CD14-positive monocyte (primary cell): ENCODE measurements at regions not wholly inside any gene's neighbourhood (a gene's known extent, or its start where the extent isn't known, plus 50 kb on each side); places are given as distances from the start of the nearest gene placed in this dataset.

Experiments
- DNase-seq, 3 donors: peaks; one replicate each; pipeline ENCODE4 v3.0.0-alpha.2; 2011 to 2022
- H2AFZ ChIP-seq: 2 replicates; pipeline ENCODE4 v1.6.0; 2012; ENCODE audit warnings: mild to moderate bottlenecking, low read depth, low read length, inconsistent platforms; ENCODE audit not compliant: insufficient read depth, poor library complexity, severe bottlenecking
- H3K27ac ChIP-seq, 2 donors: 1 replicate in 1 of 2; 2 replicates in 1 of 2; pipeline ENCODE4 v1.5.1; 2012 to 2013; ENCODE audit warnings: low read length in 2 of 2, control low read depth in 1 of 2, inconsistent platforms in 1 of 2, low read depth in 1 of 2, mild to moderate bottlenecking in 1 of 2
- H3K27me3 ChIP-seq, 2 donors: one replicate each; pipeline versions ENCODE4 v1.6.0 to v1.6.1; 2011 to 2013; ENCODE audit warnings: low read length in 2 of 2; ENCODE audit not compliant: control insufficient read depth in 2 of 2, insufficient read depth in 2 of 2
- H3K36me3 ChIP-seq, 2 donors: replicated peaks in 1 of 2; 1 replicate in 1 of 2; 2 replicates in 1 of 2; pipeline versions ENCODE4 v1.5.1 to v1.6.1; 2012 to 2013; ENCODE audit warnings: low read length in 2 of 2, control low read depth in 1 of 2, inconsistent platforms in 1 of 2, mild to moderate bottlenecking in 1 of 2; ENCODE audit not compliant: insufficient read depth in 2 of 2, control insufficient read depth in 1 of 2
- H3K4me1 ChIP-seq, 2 donors: 1 replicate in 1 of 2; 2 replicates in 1 of 2; pipeline versions ENCODE4 v1.5.1 to v1.6.1; 2012 to 2013; ENCODE audit warnings: low read length in 2 of 2, control low read depth in 1 of 2, inconsistent platforms in 1 of 2, mild to moderate bottlenecking in 1 of 2, moderate library complexity in 1 of 2; ENCODE audit not compliant: insufficient read depth in 2 of 2, control insufficient read depth in 1 of 2
- H3K4me2 ChIP-seq: replicated peaks from 2 replicates; pipeline ENCODE3; 2012; ENCODE audit warnings: low read length, moderate library complexity, mild to moderate bottlenecking; ENCODE audit not compliant: poor library complexity, severe bottlenecking; ENCODE audit errors: extremely low read depth
- H3K4me3 ChIP-seq, 3 experiments: fragments of 200-600 bp in 1 of 3; sonication (generic) in 1 of 3; replicated peaks in 1 of 3; 1 replicate in 2 of 3; 2 replicates in 1 of 3; pipeline ENCODE4 v1.5.1; 2011 to 2013; ENCODE audit warnings: low read length in 3 of 3, mild to moderate bottlenecking in 3 of 3, control low read depth in 2 of 3, low read depth in 2 of 3, inconsistent platforms in 1 of 3, moderate library complexity in 1 of 3
- H3K79me2 ChIP-seq: 2 replicates; pipeline ENCODE4 v1.6.0; 2012; ENCODE audit warnings: mild to moderate bottlenecking, control low read depth, inconsistent platforms, low read length, moderate library complexity; ENCODE audit not compliant: insufficient read depth
- H3K9ac ChIP-seq: 2 replicates; pipeline ENCODE4 v1.6.0; 2017; ENCODE audit warnings: low read length, mild to moderate bottlenecking; ENCODE audit not compliant: insufficient read depth, poor library complexity, severe bottlenecking
- H3K9me3 ChIP-seq, 2 donors: replicated peaks in 1 of 2; 1 replicate in 1 of 2; 2 replicates in 1 of 2; pipeline versions ENCODE4 v1.5.1 to v1.6.1; 2012 to 2013; ENCODE audit warnings: low read length in 2 of 2, control low read depth in 1 of 2; ENCODE audit not compliant: control insufficient read depth in 1 of 2, insufficient read depth in 1 of 2
- H4K20me1 ChIP-seq: 2 replicates; pipeline ENCODE4 v1.6.0; 2012; ENCODE audit warnings: mild to moderate bottlenecking, low read length, control low read depth, moderate library complexity; ENCODE audit not compliant: insufficient read depth
- H3K27ac Mint-ChIP-seq, 7 donors: one replicate each; pipeline ENCODE4 v1.8.0; 2020; ENCODE audit warnings: mild to moderate bottlenecking in 7 of 7, mixed read lengths in 7 of 7, moderate library complexity in 6 of 7, inconsistent platforms in 2 of 7
- H3K27me3 Mint-ChIP-seq, 3 donors: one replicate each; pipeline ENCODE4 v1.8.0; 2021 to 2022; ENCODE audit warnings: low read depth in 3 of 3, mild to moderate bottlenecking in 3 of 3, mixed read lengths in 3 of 3, moderate library complexity in 3 of 3, inconsistent platforms in 1 of 3
- H3K36me3 Mint-ChIP-seq, 2 donors: one replicate each; pipeline ENCODE4 v1.8.0; 2020; ENCODE audit warnings: mixed read lengths in 2 of 2, inconsistent platforms in 1 of 2, mild to moderate bottlenecking in 1 of 2
- H3K4me1 Mint-ChIP-seq: one replicate; pipeline ENCODE4 v1.8.0; 2020; ENCODE audit warnings: mild to moderate bottlenecking, mixed read lengths
- H3K4me3 Mint-ChIP-seq, 2 donors: one replicate each; pipeline ENCODE4 v1.8.0; 2020; ENCODE audit warnings: mild to moderate bottlenecking in 2 of 2, mixed read lengths in 2 of 2, moderate library complexity in 1 of 2
- H3K9me3 Mint-ChIP-seq, 7 donors: one replicate each; pipeline ENCODE4 v1.8.0; 2020 to 2022; ENCODE audit warnings: mixed read lengths in 7 of 7, mild to moderate bottlenecking in 6 of 7, moderate library complexity in 6 of 7, inconsistent platforms in 2 of 7
- WGBS: methylation state at CpG from one replicate; pipeline ENCODE4 v1.1.5; 2013; ENCODE audit warnings: missing lambda C conversion rate; ENCODE audit not compliant: insufficient coverage; 5-methylcytosine and 5-hydroxymethylcytosine counted together
- intact Hi-C, 2 donors: fragments of 100-400 bp; cut with micrococcal nuclease; formaldehyde crosslinking; loops; one replicate each; pipeline versions ENCODE4 v1.15.0 to v1.15.1; 2023
- TF ChIP-seq, protein P1 (sequence below): fragments of 200-600 bp; IDR thresholded peaks from one replicate; pipeline ENCODE4 v1.8.0; 2022; ENCODE audit warnings: antibody characterized with exemption, mild to moderate bottlenecking

DNA sequence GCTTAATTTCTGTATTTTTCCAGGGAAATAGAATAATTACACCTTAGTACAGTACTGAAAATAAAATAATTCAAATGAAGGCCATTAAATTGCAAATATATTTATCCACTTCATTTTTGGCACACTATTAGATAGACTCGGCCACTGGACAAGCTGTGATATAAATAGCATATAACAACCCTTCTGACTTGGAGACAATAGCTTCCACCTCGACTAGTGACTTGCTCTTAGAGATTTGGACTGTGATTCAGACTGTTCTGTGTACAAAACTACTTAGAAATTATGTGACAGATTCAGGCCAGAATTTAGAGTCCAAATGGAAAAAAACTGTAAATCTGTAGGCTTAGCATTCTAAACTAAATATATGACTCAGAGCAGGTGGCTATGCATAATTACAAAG is 949.9 kb downstream of the LRFN5 start:
- peaks cover 0 to 7% of the 10 kb centered on the region in 2 donors for H3K9me3 ChIP-seq
- no peak overlapping the region for H3K4me2 ChIP-seq
- WGBS, result no CpG with 5 or more reads among the region's 2 CpGs
- no peak for DNase-seq
- no peaks in the 10 kb centered on the region for H3K4me1 ChIP-seq
- H3K79me2 ChIP-seq, result no peaks in the 10 kb centered on the region
- H3K9ac ChIP-seq, result no peak overlapping the region
- no peaks in the 10 kb centered on the region for H4K20me1 ChIP-seq
- H3K4me3 ChIP-seq, result no peak overlapping the region
- H3K4me3 Mint-ChIP-seq, result no peak overlapping the region
- H3K27me3 ChIP-seq, result no peaks in the 10 kb centered on the region
- H3K36me3 Mint-ChIP-seq, result no peaks in the 10 kb centered on the region
- H3K27me3 Mint-ChIP-seq, result no peaks in the 10 kb centered on the region
- H3K27ac Mint-ChIP-seq, result no peak overlapping the region
- intact Hi-C loops, result no loop called here
- H3K9me3 Mint-ChIP-seq, result peaks cover 2 to 8% (median 6%) of the 10 kb centered on the region in 7 donors
- H3K27ac ChIP-seq, result no peak overlapping the region
- no peaks in the 10 kb centered on the region for H3K36me3 ChIP-seq
- no peaks in the 10 kb centered on the region for H3K4me1 Mint-ChIP-seq
- H2AFZ ChIP-seq, result no peak overlapping the region
- TF ChIP-seq, protein P1, sequence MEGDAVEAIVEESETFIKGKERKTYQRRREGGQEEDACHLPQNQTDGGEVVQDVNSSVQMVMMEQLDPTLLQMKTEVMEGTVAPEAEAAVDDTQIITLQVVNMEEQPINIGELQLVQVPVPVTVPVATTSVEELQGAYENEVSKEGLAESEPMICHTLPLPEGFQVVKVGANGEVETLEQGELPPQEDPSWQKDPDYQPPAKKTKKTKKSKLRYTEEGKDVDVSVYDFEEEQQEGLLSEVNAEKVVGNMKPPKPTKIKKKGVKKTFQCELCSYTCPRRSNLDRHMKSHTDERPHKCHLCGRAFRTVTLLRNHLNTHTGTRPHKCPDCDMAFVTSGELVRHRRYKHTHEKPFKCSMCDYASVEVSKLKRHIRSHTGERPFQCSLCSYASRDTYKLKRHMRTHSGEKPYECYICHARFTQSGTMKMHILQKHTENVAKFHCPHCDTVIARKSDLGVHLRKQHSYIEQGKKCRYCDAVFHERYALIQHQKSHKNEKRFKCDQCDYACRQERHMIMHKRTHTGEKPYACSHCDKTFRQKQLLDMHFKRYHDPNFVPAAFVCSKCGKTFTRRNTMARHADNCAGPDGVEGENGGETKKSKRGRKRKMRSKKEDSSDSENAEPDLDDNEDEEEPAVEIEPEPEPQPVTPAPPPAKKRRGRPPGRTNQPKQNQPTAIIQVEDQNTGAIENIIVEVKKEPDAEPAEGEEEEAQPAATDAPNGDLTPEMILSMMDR, result no peak

DNA sequence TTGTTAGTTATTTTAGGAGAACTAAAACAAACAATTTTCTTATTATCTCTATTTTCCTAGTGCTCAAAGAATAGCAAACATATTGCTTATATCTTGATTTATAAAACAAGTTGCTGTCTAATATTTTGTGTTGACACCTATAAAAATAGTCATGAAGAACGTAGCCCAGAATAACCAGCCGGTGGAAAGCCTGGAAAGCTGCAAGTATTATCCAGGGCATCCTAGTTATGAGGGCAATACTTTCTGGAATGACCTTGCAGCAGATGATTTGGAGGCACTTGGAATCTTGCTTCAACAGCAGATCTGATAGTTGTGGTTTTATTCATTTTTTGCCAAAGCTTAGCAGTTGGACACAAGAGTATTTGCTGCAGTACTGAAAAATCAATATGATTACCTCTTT is 948.7 kb downstream of the LRFN5 start:
- no peak overlapping the region for H3K4me2 ChIP-seq
- H3K4me1 ChIP-seq, result no peaks in the 10 kb centered on the region
- no peak overlapping the region for H3K27ac Mint-ChIP-seq
- no peak overlapping the region for H3K4me3 ChIP-seq
- no peak overlapping the region for H3K27ac ChIP-seq
- no peak overlapping the region for H2AFZ ChIP-seq
- H3K27me3 Mint-ChIP-seq, result no peaks in the 10 kb centered on the region
- no peak overlapping the region for H3K4me3 Mint-ChIP-seq
- H3K27me3 ChIP-seq, result no peaks in the 10 kb centered on the region
- H3K9ac ChIP-seq, result no peak overlapping the region
- H3K4me1 Mint-ChIP-seq, result no peaks in the 10 kb centered on the region
- 80% methylated on average over 2 of the region's 2 CpGs for WGBS
- H3K9me3 ChIP-seq, result peaks cover 0 to 7% of the 10 kb centered on the region in 2 donors
- no peaks in the 10 kb centered on the region for H3K36me3 ChIP-seq
- no peak for DNase-seq
- H3K36me3 Mint-ChIP-seq, result no peaks in the 10 kb centered on the region
- no peaks in the 10 kb centered on the region for H4K20me1 ChIP-seq
- H3K79me2 ChIP-seq, result no peaks in the 10 kb centered on the region
- peaks cover 2 to 11% (median 6%) of the 10 kb centered on the region in 7 donors for H3K9me3 Mint-ChIP-seq
- TF ChIP-seq, protein P1, result no peak
- intact Hi-C loops, result no loop called here
